ENCODE measurements at regions not wholly inside any gene's neighbourhood (a gene's known extent, or its start where the extent isn't known, plus 50 kb on each side); places are given as distances from the start of the nearest gene placed in this dataset.
A peak's percentile ranks its signal among the peaks of the same experiment; 100 is the strongest.

DNA sequence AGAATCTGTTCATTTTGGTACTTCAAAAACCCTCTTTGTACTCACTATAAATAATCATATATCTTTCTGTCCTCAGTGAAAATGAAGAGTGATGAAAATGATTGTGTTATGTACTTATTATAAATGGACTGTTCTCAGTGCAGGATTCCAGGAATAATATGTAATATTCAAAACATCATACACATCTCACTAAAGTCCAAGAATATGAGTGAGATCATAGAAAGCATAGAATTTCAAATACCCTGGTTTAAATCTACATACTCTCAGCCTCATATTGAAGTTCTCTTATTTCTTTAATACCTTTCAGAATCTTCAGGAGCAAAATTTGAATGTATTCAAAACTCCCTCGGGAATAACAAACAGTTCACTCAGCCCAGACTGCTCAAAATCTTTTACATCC lies 868.0 kb downstream of the SLITRK6 start:
- no peak for DNase-seq

DNA sequence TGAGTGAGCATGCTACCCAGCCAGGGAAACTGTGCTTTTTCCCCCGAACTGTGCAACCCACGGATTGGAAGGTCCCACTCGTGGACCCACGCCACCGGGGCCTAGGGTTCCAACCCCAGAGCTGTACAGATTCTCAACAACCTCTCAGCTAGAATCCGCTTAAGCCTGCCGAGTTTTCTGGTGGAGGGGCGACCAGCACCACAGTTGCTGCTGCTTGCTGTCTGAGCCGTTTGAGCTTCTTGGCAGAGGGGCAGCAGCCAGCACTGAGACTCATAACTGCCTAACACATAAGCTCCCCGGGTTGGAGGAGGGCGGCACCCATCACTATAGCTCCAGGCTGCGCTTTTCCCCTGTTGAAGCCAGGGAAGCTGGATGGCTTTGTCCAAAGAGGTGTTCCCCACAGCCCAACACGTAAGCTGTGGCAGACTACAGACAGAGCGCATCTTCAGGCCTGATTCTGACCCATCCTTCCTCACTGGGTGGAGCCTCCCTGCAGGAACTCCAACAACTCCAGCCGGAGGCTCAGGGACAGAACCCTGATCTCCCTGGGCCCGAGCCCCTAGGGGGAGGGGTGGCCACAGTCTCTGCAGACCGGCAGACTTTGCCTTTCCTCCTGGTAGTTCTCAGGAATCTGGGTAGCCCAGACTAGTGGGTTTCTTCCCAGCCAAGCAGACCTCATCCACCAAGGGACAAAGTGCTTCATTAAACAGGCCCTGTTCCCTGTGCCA lies 871.6 kb downstream of the SLITRK6 start:
- no peak for DNase-seq

DNA sequence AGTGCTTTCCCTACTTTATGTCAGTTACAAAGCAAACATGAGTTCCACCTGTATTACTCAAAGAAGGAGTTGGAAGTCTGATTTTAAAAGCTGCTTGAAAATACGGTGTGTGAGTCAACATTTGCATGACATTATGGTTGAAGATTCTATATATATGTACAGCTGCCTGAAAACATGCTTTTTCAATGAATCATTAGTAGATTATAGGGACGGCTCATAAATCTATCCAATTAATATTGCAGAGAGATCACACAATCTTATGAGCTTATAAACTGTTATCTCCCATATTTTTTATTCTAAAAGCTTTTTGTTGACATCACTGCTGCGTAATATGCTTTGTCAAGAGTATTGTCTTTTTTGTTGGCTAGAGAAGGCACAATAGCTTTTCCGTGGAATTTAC lies 873.8 kb downstream of the SLITRK6 start:
- DNase-seq, result no peak

DNA sequence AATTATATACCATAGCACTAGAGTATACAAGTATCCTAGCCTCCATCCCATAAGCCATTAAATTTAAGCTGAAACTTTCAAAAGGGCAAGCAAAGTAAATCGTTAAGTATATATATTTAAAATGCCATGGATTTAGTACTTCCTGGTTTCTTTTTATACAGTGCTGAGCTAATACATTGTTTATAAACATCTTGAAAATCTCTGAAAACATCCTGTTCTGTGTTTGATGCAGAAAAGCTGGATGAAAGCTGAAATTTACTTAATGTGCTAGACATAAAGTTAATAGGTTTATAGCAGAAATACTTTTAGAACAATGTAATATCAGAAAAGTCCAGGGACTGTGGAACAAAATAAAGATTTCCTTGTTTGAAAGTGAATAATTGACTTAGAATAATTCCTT lies 875.4 kb downstream of the SLITRK6 start:
- DNase-seq, result no peak

DNA sequence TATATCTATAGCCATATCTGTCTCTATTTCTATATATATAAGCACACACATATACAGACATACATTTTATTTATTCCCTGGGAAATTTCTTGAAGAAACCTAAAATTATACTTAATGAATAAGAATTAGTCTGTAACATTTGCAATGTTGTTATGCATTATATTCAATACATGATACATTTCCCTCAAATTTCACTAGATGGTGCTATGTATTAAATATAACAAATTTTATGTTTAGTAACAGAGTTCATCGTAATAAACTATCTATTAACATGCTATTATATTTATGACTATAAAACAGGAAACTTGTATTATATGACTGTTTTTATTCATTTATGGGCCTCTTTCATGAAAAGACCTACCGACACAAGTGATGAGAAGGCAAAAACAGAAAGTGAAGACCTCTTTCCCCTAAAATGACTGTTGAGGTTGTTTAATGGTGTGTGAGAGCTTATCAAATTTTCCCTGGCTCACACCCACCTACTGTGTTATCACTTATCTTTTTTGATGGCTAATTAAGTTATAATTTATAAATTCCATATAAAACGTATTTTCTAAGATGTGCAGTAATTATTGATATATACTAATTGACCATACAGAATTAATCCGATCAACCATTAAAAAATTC lies 881.9 kb downstream of the SLITRK6 start:
- DNase-seq, result no peak

DNA sequence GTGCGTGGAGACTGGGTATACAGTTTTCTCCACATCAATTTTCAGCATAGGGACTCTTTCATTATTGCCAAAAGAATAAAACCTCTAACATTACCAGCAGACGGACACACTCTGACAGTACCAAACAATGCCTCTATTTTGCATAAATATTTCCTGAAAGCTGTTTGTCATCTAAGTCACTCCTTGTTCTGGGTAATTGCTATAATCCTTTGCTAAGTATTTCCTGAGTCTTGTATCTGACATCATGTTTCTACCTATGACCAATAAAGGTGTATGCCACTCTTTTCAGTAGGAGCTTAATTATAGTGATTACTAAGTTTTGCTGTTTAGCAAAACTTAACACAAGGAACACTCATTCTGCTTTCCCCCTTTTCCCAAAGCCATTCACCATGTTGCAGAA lies 886.5 kb downstream of the SLITRK6 start:
- no peak for DNase-seq

DNA sequence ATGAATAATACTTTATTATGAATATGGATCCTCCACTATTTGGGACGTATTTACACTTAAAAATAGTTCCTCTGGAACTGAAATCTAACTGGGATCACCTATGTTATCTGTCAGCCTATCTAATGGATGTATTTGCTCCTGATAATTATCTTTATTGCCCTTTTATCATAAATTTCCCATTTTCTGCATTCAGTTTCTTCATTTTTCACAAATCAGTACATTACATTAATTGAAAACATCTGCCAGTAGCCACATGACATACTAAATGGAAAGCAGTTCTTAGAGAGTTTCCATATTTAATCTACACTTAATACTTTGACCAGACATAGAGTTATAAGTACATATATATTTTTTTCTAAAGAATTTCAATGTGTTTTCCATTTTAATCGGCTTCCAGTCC lies 888.8 kb downstream of the SLITRK6 start:
- DNase-seq, result no peak

DNA sequence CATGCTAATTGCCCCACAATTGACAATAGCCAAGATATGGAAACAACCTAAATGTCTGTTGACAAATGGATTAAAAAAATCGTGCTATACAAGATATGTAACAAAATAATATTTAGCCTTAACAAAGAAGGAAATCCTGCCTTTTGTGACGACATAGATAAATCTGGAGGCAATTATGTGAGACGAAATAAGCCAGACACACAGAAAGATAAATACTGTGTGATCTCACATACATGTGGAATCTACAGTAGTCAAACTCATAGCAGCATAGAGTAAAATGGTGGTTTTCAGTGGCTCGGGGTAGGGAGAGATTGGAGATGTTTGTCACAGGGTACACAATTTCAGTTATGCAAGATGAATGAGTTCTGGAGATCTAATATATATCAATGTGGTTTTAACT lies 895.8 kb downstream of the SLITRK6 start:
- DNase-seq, result no peak

DNA sequence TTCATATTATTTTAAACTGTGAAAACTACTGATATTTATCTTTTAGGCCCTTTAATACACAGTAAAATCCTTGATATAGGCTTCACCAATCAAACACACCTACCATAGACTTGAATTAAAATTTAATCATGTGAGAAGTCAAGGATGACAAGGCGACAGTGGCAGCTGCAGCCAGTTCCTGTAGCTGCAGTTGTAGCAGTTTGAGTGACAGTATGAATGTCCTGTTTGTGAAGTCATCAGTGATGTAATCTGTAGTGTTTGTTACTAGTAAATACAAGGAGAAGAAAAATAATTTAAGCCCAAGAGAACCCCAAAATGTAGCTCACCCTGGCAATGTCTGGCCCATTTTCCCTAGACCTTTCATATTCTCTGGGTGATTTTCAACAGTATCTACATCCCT lies 897.0 kb downstream of the SLITRK6 start:
- no peak for DNase-seq

DNA sequence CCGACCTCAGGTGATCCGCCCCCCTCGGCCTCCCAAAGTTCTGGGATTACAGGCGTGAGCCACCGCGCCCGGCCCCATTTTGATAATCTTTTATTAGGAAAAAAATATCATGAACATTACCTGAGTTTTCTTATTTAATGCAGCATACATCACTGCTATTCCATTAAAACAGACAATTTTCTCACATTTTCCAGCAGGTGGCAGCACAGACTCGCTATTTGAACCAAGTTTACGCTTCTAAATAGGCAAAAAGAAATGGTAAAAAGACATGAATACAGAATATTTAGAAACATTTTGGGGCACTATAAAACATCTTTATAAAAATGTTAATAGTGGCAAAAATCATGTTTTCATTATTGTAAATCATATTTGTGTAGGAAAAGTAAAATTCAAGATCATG lies 903.1 kb downstream of the SLITRK6 start:
- peak; percentile 46 for DNase-seq

DNA sequence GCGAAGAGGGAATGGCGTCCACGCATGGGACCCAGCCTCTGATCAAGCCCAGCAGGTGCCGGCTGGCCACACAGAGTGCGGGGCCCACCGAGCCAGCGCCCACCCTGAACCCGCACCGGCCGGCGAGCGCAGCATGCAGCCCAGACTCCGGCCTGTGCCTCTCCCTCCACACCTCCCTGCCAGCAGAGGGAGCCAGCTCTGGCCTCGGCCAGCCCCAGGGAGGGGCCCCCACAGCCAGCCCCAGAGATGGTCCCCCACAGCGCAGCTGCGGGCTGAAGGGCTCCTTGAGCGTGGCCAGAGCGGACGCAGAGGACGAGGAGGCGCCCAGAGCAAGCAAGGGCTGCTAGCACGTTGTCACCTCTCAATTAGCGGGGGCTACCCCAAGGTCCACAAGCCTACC lies 904.5 kb downstream of the SLITRK6 start:
- DNase-seq, result no peak

DNA sequence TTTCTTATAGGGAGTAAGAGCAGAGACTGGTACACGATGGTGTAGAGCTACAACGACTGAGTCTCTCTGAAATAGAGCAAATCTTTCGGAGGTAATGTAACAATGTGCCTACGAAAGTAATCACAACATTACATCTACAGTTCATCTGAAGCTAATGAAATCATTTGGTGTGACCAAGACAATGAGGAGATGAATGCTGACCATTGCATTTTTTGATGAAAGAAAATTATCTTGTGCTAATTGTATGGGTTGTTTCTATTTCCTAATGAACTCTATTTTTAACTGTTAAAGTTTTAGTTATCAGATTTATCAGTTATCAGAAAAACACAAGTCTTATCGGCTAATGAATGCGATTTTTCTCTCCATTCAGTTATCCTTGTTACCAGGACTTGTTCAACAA lies 913.4 kb downstream of the SLITRK6 start:
- DNase-seq, result no peak

DNA sequence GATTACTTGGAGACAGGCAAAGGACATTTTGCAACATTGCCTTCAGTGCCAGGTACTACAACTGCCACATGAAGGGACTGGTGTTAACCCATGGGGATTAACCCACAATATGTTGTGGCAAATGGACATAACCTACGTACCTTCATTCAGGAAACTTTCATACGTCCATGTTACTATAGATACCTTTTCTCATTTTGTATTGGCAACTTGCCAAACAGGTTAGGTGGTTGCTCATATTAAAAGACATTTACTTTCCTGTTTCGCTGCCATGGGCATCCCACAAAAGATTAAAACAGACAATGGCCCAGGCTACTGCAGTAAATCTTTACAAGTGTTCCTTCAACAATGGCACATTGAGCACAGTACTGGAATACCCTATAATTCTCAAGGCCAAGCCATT lies 925.3 kb downstream of the SLITRK6 start:
- DNase-seq, result no peak

DNA sequence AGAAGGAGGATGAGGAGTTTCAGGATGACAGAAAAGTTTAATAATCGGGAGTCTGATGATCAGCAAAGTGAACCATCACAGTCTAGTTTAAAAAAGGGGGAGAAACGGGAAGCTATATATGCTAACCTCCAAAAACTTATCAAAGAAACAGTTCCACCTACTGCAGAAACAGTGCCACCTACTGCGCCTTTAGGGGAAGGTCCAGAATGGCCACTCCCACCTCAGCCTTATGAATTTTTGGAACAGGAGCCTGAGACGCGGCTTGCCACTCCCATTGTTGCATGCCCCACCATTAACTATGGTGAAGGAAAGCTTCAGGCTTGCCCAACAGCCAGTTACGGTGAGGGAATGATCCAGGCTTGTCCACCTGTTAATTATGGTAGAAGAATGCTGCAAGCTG lies 929.0 kb downstream of the SLITRK6 start:
- DNase-seq, result no peak

DNA sequence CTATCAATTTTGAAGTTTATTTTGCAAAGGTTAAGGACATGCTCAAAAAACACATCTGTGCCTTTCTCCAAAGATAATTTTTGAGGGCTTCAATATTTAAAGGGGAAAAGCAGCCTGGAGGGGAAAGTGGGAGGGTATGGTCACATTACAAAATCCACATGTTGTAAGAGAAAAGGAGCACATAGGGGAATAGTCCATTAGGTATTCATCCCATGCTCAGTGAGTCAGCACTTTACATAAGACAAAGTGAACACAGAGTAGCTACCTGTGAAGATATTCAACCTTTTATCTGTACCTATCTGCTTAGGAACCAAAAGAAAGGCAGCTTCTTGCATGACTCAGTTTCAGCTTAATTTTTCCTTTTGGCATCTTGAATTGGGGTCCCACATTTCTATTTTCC lies 932.0 kb downstream of the SLITRK6 start:
- DNase-seq, result no peak

DNA sequence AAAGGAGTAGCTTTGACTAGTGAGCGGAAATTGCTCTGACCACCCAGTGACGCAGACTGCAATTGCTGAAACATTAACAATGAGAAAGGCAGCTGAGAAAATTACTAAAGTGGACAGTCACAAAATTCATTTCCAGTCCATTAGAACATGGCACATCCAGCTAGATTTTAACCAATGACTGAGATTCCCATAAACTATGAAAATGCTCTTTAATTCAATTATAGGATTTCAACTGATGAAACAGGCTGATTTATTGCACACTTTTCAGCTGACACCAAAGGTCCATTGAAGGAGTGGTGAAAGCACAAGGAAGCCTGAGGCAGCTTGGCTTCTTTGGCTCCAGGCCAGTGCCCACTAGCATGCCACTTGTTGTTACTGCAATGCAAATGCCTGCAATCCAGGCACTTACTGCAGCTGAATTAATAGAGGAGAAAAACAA lies 933.4 kb downstream of the SLITRK6 start:
- DNase-seq, result no peak

DNA sequence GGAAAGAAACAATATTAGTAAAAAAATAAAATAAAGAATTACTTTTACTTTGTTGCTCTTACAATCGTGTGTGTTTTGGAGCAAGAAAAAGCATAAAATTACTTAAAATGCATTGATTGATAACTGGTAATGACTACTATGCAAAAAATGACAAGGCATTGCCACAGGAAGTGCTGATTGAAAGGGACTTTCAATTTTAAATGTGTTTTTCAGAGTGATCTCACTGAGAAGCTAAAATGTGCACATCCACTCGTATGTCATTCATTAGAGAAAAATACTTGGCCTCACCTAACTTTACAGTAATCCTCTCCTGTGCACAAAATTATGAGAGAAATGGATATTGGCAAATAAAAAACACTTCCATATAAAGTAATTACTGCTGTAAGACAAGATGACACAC lies 934.9 kb downstream of the SLITRK6 start:
- DNase-seq, result no peak

DNA sequence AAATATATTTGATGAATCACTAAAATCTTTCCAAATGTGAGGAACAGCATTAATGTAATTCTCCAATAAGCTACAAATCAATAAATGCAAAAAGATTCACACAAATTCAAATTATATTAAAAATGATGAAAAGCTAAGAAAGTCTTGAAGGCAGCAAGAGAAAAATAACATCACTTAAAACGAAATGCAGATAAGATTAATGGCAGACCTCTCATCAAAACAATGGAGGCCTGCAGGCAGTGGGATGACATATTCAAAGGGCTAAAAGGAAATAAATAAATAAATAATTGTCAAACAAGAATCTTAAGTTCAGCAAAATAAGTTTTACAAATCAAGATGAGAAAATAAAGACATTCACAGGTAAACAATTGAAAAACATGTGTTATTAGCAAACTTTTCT lies 952.1 kb downstream of the SLITRK6 start:
- no peak for DNase-seq

DNA sequence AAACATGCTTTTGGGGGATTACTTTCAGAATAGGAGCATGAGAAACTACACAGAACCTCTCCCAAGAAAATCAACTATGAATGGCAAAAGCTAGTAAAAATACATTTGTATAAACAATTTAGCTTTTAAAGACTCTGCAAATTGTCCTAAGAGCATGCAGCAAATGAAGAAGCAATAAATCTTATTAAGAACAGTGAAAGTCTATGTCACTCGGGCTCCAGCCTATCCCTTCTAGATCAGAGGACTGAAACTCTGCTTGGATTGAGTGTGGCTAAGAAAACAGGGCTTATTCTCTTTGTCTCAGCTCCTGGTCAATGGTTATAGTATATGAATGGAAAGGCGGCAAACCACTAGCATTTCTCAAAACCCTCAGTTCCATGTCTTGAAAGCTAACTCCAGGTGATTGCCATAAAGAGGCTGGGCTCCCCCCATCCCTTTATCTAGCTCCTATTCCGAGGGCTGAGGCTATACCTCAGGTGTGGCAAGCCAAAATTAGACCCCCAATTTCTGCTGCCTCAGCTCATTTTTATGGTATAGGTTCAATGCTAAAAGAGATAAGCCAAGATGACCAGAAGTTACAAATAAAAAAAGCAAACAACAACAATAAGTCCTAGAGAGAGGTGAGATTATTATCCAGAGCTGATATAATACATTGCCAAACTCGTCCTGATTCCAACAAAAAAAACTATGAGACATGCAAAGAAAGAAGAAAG lies 953.2 kb downstream of the SLITRK6 start:
- DNase-seq, result no peak

DNA sequence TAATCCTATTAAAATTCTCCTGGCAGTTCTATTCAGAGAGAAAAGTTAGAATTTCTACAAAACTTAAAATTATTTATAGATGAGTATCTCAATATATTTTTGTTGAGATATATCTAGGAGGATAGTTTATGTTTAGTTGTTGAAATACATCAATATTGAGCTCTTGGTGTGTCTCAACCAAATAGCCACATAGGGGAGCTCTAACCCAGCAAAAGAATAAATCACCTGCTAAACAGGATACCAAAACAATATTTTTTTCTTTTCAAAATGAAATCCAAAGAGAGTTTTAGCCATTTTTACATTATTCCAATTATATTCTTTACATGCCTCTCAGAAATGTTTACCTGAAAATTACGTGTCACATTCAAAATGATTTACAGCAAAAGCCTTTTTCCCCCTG lies 954.7 kb downstream of the SLITRK6 start:
- DNase-seq, result no peak

DNA sequence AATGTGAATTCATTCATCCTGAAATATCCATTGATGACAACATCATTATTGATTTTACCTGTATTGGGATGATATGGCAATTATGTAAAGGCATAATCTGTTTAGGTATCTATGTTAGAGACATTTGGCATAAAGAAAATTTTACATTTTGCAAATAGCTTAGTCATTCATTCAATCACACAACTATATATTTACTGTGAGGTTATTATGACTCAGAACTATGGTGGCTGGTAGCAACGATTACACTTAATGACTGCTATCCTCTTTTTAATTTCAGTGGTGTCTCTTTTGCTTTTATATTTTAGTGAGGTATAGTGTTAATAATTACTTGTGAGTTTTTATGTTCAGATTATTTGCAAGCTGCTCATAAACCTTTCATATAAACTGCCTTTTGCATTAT lies 955.9 kb downstream of the SLITRK6 start:
- no peak for DNase-seq

DNA sequence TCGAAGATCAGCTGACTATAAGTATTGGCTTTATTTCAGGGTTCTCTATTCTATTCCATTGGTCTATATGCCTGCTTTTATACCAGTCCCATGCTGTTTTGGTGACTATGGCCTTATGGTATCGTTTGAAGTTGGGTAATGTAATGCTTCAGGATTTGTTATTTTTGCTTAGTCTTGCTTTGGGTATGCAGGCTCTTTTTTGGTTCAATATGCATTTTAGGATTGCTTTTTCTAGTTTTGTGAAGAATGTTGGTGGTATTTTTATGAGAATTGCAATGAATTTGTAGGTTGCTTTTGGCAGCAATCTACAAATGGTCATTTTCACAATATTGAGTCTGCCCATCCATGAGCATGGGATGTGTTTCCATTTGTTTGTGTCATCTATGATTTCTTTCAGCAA lies 951.9 kb upstream of the SLITRK1 start:
- no peak for DNase-seq

DNA sequence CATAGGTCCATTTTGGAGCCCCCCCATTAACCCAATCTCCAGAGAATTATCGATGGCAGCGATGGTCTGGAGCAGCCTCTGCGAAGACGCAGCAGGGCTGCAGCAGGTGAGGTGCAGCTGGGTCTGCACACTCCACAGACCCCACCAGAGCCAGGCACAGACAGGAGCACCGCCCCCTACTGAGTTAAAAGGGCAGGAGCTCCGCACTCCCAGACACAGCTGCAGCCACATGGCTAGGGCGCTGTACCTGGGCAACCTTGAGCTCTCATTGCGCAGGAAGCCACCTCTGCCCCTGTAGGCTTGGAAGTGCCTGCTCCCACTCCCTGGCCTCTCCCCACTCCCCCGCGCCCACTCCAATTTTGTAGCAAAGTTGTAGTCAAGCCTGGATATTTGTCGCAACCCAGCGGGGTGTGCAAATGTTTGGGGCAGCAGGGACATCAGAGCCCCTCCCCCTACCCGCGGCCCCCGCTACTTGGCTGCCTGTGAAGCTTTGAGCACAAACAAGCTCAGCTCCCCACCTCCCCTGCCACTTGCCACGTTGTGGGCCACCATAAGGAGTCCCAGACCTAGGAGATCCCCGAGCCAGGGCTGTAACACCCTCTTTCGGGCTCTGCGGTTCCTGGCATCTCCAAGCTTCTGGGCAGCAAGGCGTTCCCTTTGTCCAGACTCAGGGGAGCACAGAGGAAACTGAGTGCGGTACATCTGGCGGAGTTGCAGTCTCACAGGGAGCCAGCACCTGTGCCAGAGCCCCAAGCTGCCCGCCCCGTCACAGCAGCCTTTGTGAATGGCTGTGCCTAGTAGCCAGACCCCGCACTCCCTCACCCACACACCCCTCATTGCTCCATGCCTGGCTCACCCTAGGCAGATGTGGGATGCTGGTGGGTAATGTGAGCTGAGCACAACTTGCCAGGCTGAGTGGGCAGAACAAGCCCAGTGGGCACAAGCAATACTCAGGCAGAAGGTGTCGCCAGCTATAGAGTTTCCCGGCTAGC lies 949.7 kb upstream of the SLITRK1 start:
- DNase-seq, result no peak

Data from left hindlimb (tissue), 1 donor.